ENCODE measurements at regions not wholly inside any gene's neighbourhood (a gene's known extent, or its start where the extent isn't known, plus 50 kb on each side); places are given as distances from the start of the nearest gene placed in this dataset.
A peak's percentile ranks its signal among the peaks of the same experiment; 100 is the strongest.
"Not testable (repeated sequence)": the region's sequence is repeated elsewhere in the genome, so short reads cannot be mapped to it uniquely, and the experiment has no call there.

GRCh38 chr4:57300300-57300699, 190.1 kb upstream of the IGFBP7 start:
- not testable (repeated sequence) for DNase-seq

DNA sequence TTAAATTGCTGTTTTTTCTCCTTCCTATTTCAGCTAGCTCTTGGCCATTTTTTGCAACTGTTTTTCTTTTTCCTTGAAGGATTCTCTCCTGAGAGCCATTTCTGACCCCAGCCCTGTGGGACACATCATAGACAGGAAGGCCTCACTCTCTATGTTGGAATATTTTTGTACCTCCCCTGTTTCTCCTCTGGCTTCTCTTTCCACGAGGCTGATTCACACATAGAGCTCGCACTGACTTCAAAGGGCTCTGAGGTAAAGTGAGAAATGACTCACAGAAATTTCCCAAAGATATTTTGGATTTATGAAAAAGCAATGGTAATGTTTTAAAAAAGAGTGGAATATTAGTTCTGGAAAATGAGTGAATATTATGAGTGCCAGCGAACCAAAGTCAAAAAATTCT, 181.7 kb upstream of the IGFBP7 start:
- DNase-seq, result no peak

DNA sequence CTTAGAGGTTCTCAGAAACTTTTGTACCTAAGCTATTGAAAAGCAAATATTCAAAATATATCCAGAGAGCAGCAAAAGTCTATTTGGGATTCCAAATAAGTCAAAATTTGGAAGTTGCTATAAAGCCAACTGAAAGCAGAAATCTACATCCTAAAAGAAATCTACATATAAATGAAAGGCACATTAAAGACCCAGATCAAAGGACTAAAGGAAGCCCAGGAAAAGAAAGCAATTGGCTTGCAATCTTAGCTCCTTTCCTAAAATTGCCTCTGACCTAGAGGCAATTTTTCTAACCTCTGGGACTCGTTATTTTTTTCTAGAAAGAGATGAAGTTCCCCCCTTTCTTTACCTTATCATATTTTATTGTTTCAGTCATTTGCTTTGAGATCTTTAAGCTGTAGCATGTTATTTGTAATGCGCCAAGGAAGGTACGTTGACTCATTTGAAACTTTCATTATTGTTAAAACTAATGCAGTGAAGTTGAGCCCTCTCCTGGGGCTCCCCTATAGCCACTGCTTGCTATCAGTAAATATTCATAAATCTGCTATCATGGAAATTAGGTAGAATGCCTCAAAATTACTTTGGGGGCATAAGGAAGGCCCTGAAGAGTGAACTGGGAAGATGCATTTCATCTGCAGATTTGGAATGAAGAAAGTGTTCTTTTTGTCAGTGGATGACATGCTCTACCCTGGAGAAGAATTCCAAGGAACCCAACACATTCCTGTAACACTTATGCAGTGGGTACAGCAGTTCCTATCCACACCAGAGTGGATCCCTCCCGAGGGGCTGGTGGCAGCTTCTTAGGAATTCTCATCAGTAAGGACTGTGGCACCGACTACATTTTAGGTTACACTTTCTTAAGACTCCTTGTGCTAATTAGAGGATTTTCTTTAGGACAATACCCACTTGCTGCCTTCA, 177.8 kb upstream of the IGFBP7 start:
- DNase-seq, result no peak

DNA sequence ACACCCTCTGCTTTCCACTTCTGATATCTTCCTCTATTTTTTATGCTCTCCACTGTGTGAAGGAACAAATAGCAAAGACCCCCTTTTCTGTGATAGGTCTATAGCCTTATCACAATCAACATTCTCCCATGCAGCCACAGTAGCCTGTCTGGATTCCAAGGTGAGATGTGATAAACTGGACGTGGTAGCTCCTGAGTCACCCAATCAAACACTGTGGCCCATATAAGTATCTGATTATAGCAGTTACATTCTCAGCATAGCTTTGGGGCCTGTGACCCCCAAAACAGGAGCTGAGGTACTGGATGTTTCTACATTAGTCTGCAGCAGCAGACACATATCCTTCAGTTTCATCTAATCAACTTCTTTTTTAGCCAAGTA, 172.7 kb upstream of the IGFBP7 start:
- no peak for DNase-seq

DNA sequence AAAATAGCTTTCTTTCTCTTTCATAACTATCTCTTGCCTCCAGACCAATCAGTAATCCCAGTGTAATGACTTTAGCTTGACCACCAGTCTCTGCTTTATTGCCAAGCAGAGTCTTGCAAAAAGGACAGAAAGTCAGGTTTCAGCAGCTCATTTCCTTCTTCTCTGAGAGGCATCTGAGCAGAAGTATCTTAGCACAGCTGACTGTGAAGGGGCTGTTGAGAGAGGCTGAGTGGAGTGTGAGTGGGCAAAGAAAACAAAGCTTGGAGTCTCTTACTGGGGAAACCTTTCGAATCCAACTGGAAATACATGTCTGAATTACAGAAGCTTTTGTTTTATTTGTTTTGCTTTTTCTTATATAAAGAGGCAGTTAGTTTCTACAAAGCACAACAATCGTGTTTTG, 170.3 kb upstream of the IGFBP7 start:
- DNase-seq, result no peak

DNA sequence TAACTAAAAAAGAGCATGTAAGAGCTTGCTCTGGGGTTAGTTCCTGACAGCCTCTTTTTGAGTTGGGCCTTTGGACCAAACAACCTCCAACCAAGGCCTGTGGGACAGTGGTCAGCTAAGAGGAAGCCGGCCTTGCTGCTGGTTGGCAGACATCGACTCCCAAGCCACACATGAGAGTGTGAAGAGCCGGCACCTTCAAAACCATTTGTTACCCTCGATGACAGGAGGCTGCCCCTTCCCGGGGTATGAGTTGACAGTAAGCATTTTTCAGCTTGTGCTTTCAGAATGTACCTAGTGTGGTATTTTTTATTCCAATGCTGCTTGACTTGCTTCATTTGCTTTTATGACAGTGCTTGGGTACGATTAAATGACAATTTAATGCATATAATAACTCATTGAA, 168.6 kb upstream of the IGFBP7 start:
- no peak for DNase-seq

DNA sequence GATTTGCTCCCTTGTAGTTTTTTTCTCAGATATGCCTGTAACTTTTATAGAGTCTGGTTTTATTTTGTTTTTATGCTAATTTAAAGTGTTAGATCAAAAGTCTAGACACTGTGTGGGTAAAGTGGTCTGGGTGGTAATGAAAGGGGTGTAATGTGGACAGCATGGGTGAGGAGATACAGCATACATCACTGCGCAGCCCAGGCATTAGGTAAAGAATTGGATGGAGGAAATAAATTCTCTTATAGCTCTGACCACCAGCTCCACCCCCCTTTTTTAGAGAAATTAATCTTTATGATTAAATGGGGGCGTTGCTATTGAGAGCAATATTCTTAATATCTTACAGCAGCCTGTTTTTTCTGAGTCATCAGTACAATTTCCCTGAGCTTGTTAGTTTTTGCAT, 163.9 kb upstream of the IGFBP7 start:
- DNase-seq, result no peak

DNA sequence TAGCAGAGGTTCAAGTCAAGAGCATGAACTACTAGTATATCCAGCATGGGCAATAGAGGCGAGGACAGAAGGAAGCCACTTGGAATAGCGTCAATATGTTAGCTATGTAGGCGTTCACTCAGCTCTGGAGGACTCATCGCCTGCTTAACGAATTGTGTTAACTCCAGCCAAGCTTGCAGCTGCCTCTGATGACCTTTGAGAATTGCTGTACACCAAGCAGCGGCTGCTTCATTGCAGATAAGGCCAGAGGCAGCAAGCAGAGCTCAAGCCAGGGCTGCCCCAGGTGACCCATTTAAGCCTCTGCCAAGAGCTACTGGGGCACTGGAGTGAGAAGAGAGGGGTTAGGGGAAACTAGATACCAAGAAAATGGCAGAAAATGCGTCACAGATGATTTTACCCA, 160.2 kb upstream of the IGFBP7 start:
- DNase-seq, result no peak

DNA sequence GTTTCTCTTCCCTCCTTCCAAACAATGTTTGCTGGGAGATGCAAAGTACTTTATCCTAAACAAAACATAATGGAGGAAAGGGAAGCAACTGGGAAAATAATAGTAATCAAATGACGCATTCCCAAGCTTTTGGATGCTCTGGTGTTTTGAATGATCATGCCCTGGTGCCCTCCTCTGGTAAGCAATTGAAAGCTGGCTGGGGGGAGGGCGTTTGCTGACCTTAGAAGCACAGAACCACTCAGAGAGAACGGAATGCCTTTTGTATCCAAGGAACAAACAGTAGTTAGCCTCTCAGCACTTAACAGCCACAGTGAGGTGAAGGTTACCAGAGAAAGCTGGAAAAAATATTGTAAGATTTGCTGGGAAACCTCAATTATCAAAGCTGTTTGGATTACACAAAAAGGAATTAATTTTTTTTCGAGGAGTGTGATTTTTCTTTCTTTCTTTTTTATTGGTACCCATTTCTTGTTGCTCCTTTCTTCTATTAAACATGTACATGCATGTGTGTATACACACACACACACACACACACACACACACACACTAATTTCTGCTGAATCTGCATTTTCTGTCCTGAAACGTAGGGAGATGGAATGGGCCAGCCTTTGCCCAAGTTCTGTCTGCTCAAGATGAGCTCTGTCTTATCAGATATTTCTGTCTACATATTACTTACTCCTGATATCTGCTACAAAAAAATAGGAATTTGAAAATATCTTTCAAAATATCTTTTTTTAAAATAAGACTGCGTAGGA, 155.8 kb upstream of the IGFBP7 start:
- no peak for DNase-seq

DNA sequence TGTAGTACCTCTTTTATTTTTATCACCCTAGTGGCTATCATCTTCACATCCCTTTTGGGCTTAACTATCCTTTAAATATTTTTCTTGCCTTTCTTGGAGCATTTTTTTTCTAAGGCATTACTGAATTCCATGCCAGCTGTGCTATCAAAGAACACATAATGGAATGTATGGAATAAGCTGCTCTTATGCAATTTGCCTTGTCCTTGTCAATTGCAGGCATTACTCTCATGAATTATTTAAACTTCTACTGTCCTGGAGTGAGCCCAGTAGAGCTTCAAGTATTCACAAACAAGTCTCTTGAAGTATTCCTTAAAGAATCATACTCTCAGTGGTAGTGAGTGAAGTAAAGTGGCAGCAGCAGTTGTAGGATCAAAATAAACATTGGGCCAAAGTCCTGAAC, 144.6 kb upstream of the IGFBP7 start:
- no peak for DNase-seq

- no peak for DNase-seq
These were observed 138.9 kb upstream of the IGFBP7 start for GRCh38 chr4:57249083-57249482.

GRCh38 chr4:57243076-57243475, 132.9 kb upstream of the IGFBP7 start:
- DNase-seq, result no peak

DNA sequence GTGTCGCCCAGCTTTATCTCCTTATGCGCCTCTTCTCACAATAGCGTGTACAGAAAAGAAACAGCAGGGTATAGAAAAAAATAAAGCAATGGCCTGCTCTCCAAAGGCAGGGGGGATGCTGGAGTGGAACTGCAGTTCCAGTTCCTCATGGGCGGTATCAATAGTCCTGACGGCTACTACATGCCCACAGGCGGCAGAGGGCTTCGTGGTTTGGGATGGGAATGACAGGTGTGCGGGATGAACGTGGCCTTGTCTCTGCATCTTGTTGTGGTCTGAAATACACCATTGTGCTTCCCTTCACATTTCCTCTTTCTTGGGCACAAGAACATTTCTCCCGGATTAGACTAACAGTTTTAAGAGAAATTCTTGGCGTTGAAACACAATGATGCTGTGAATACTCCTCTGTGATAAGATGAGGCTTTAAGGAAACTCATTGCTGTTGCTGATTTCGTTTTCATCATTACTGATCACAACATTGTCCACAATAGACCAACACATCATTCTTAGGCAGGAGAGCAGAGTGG, 124.1 kb upstream of the IGFBP7 start:
- DNase-seq, result no peak

DNA sequence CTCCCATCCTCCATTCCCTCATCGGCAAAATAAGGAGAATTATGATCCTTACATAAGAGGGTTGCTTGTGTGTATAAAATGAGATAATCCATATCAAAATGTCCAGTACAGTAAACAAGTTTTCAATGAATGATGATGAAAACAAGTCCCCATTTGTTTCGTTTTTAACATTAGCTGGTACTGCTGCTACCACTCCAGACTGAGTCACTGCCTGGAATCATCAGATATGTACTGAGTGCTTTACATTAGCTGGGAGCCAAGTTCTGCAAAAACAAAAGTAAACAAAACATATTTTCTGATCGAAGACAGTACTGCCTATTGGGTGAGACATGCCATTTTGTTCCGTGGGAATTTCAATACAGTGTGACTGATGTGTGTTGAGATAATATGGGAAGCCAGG, 123.2 kb upstream of the IGFBP7 start:
- DNase-seq, result no peak

DNA sequence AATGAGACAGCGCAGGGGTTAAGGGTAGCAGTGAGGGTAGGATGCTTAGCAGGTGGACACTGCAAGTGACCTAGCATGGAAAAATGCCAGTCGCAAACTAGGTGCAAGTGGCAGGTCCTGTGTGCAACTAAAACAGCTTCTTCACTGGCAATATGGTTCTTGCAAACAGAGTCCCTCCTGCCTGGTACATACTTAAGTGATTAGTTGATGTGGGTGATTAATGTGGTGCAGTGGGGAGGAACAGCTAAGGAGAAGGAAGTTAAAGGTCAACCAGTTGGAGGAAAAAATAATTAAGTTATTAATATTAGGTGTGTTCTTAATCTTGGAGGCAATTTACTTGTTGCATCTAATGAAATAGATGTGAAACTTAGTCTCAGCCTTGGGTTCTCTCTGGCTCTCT, 121.6 kb upstream of the IGFBP7 start:
- DNase-seq, result no peak

- DNase-seq, result no peak
These were observed 110.5 kb upstream of the IGFBP7 start for GRCh38 chr4:57220734-57221133.

GRCh38 chr4:57220172-57220571, 110.0 kb upstream of the IGFBP7 start:
- no peak for DNase-seq

- peak; percentile 38 for DNase-seq
These were observed 109.2 kb upstream of the IGFBP7 start for GRCh38 chr4:57219431-57219830.

GRCh38 chr4:57214654-57215411, 104.6 kb upstream of the IGFBP7 start:
- no peak for DNase-seq

GRCh38 chr4:57211131-57211530, 100.9 kb upstream of the IGFBP7 start:
- peak; percentile 10 for DNase-seq

- DNase-seq, result no peak
These were observed 96.0 kb upstream of the IGFBP7 start for GRCh38 chr4:57206172-57206571.

DNA sequence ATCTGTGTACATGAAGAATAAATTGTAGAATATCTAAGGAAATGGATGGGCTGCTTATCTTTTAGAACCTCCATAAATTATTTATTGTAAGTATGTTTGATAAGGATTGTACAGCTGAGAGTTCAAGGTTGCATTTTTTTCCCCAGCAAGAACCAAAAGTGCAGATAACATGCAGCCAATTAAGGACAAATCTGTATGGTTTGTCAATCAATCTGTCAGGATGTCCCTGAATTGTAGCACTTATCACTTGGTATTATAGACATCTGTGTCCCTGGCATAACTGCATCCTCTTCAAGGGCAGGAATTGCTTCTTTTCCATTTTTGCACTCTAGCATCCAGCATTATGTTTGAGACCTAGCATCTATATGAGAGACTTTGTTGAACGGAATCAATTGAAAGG, 95.4 kb upstream of the IGFBP7 start:
- no peak for DNase-seq

GRCh38 chr4:57200799-57201327, 90.7 kb upstream of the IGFBP7 start:
- DNase-seq, result no peak
